A673 (cell line): ENCODE measurements at regions not wholly inside any gene's neighbourhood (a gene's known extent, or its start where the extent isn't known, plus 50 kb on each side); places are given as distances from the start of the nearest gene placed in this dataset.

Source experiments
- EZH2 ChIP-seq: fragments of 200-600 bp; sonication (generic); IDR thresholded peaks from 2 replicates; pipeline ENCODE4 v1.6.1; 2017; ENCODE audit warnings: borderline replicate concordance, low read depth, mild to moderate bottlenecking, mixed read lengths, antibody characterized with exemption, low read length; ENCODE audit not compliant: poor library complexity, severe bottlenecking
- TF ChIP-seq, protein P1 (sequence below): fragments of 300-800, 200-600 bp; sonication (generic); conservative IDR thresholded peaks from 2 replicates; pipeline ENCODE4 v1.5.1; 2017; ENCODE audit warnings: low read depth, mild to moderate bottlenecking, antibody characterized with exemption, low read length, moderate library complexity, mixed read lengths

DNA sequence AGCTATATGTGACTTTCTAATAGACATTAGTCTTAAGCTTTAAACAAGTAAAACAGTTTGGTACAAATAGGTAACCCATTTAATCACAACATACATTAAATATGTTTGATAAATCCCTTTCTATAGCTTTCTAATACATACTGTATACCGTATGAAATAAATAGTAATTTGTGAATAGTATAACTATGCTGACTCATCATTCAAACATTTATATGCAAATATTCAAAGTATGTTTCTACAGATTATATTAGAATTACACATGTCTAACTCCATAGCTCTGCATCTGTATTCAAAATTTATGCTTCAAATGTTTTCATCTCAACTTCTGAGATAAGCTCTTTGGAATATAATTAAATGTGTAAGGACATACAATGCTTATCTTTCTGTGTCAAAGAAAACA lies 142.7 kb upstream of the ZNF804A start:
- TF ChIP-seq, protein P1, sequence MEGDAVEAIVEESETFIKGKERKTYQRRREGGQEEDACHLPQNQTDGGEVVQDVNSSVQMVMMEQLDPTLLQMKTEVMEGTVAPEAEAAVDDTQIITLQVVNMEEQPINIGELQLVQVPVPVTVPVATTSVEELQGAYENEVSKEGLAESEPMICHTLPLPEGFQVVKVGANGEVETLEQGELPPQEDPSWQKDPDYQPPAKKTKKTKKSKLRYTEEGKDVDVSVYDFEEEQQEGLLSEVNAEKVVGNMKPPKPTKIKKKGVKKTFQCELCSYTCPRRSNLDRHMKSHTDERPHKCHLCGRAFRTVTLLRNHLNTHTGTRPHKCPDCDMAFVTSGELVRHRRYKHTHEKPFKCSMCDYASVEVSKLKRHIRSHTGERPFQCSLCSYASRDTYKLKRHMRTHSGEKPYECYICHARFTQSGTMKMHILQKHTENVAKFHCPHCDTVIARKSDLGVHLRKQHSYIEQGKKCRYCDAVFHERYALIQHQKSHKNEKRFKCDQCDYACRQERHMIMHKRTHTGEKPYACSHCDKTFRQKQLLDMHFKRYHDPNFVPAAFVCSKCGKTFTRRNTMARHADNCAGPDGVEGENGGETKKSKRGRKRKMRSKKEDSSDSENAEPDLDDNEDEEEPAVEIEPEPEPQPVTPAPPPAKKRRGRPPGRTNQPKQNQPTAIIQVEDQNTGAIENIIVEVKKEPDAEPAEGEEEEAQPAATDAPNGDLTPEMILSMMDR, result no peak
- TF ChIP-seq EZH2, result no peak
